H1 (cell line): ENCODE measurements at regions not wholly inside any gene's neighbourhood (a gene's known extent, or its start where the extent isn't known, plus 50 kb on each side); places are given as distances from the start of the nearest gene placed in this dataset.

Experiments
- RBBP5 ChIP-seq: IDR thresholded peaks from 2 replicates; pipeline ENCODE4 v1.7.1; 2012; ENCODE audit warnings: low read depth, mild to moderate bottlenecking, inconsistent platforms, low read length, moderate library complexity, borderline replicate concordance
- SIX5 ChIP-seq: IDR thresholded peaks from 2 replicates; pipeline ENCODE4 v1.6.1; 2011; ENCODE audit warnings: mild to moderate bottlenecking, low read depth, low read length

- TF ChIP-seq RBBP5 (no peak), SIX5 (no peak)
Measured at GRCh38 chr4:54958236-54958635, 167.2 kb downstream of the KDR start (continued).
